Gastrocnemius medialis (tissue), 4 donors: ENCODE measurements at regions not wholly inside any gene's neighbourhood (a gene's known extent, or its start where the extent isn't known, plus 50 kb on each side); places are given as distances from the start of the nearest gene placed in this dataset.

Source experiments
- POLR2A ChIP-seq, 2 donors: fragments of 450-650 bp; IDR thresholded peaks; one replicate each; pipeline ENCODE4 v1.6.1; 2017; ENCODE audit warnings: antibody characterized with exemption in 2 of 2, mild to moderate bottlenecking in 2 of 2, moderate library complexity in 2 of 2
- TF ChIP-seq, protein P1 (sequence below), 5 experiments: fragments of 450-650 bp in 3 of 5; fragments of 200-600 bp in 2 of 5; sonication (generic) in 2 of 5; IDR thresholded peaks in 4 of 5; conservative IDR thresholded peaks in 1 of 5; 1 replicate in 4 of 5; 2 replicates in 1 of 5; pipeline ENCODE4 v1.5.1; 2016 to 2019; ENCODE audit warnings: antibody characterized with exemption in 5 of 5, mild to moderate bottlenecking in 3 of 5, moderate library complexity in 3 of 5

DNA sequence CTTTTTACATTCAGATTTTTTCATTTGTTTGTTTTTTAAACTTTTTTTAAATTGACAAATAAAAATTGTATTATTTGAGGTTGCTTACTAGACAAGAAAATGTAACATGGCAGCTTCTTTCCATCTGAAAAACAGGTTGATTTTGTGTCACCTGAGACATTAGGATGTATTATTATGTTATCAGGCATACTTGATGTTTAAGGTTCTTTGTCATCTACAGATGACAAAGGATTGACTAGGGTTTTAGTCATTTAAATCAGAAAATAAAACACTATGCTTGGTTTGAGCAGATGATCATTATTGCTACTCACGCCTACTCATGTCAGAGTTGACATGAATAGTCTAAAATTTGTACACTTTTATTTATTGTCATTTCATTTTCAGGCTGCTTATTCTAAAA is 1494.5 kb downstream of the SLITRK5 start:
- TF ChIP-seq, protein P1, sequence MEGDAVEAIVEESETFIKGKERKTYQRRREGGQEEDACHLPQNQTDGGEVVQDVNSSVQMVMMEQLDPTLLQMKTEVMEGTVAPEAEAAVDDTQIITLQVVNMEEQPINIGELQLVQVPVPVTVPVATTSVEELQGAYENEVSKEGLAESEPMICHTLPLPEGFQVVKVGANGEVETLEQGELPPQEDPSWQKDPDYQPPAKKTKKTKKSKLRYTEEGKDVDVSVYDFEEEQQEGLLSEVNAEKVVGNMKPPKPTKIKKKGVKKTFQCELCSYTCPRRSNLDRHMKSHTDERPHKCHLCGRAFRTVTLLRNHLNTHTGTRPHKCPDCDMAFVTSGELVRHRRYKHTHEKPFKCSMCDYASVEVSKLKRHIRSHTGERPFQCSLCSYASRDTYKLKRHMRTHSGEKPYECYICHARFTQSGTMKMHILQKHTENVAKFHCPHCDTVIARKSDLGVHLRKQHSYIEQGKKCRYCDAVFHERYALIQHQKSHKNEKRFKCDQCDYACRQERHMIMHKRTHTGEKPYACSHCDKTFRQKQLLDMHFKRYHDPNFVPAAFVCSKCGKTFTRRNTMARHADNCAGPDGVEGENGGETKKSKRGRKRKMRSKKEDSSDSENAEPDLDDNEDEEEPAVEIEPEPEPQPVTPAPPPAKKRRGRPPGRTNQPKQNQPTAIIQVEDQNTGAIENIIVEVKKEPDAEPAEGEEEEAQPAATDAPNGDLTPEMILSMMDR (IDR thresholded peaks at IDR 0.05 in 4 of 5, conservative IDR thresholded peaks at IDR 0.05 in 1 of 5) = no peak
- TF ChIP-seq POLR2A (IDR thresholded peaks at IDR 0.05) = no peak
